Caco-2 (cell line): ENCODE measurements at regions not wholly inside any gene's neighbourhood (a gene's known extent, or its start where the extent isn't known, plus 50 kb on each side); places are given as distances from the start of the nearest gene placed in this dataset.
"Not testable (repeated sequence)": the region's sequence is repeated elsewhere in the genome, so short reads cannot be mapped to it uniquely, and the experiment has no call there.

Experiments used
- BruUV-seq: library from RNA; stranded (reverse); fragments of 400-500 nt; replicated peaks from 2 replicates; lab custom pipeline; 2021; lab: Mats Ljungman, UMichigan
- CTCF ChIA-PET: fragments of 300-600 bp; sonication (Branson Sonifier 250); formaldehyde crosslinking; loops from one replicate; lab custom pipeline; 2022; ENCODE audit warnings: antibody characterized with exemption; lab: Charles Lee
- POLR2A ChIA-PET: fragments of 300-600 bp; sonication (Branson Sonifier 250); formaldehyde crosslinking; loops from one replicate; lab custom pipeline; 2022; ENCODE audit warnings: antibody characterized with exemption; lab: Charles Lee
- DNase-seq, 2 experiments: peaks; one replicate each; pipeline versions ENCODE4 v3.0.0 to v3.0.0-alpha.2; 2020 to 2022
- H3K27me3 ChIP-seq: replicated peaks from 2 replicates; pipeline ENCODE4 v1.6.0; 2011; ENCODE audit warnings: low read length; ENCODE audit not compliant: control insufficient read depth, insufficient read depth
- H3K36me3 ChIP-seq: 2 replicates; pipeline ENCODE4 v1.5.1; 2011; ENCODE audit warnings: low read length; ENCODE audit not compliant: control insufficient read depth, insufficient read depth
- H3K4me1 ChIP-seq: fragments of 250-450 bp; sonication (Bioruptor Pico); 2 replicates; pipeline ENCODE4 v1.5.1; 2020; ENCODE audit warnings: mild to moderate bottlenecking
- H3K4me3 ChIP-seq: 2 replicates; pipeline ENCODE4 v1.5.1; 2011; ENCODE audit warnings: low read depth, mild to moderate bottlenecking, control low read depth, low read length
- H3K9me3 ChIP-seq: fragments of 250-450 bp; sonication (Bioruptor Pico); 2 replicates; pipeline ENCODE4 v1.5.1; 2020; ENCODE audit warnings: mild to moderate bottlenecking, moderate library complexity
- H3K27ac Mint-ChIP-seq: one replicate; pipeline ENCODE4 v1.8.0; 2022; ENCODE audit warnings: mixed read lengths; ENCODE audit not compliant: unreplicated experiment
- H3K27me3 Mint-ChIP-seq: one replicate; pipeline ENCODE4 v1.8.0; 2022; ENCODE audit warnings: mixed read lengths; ENCODE audit not compliant: insufficient read depth, unreplicated experiment
- H3K36me3 Mint-ChIP-seq: one replicate; pipeline ENCODE4 v1.8.0; 2022; ENCODE audit warnings: mild to moderate bottlenecking, mixed read lengths; ENCODE audit not compliant: insufficient read depth, unreplicated experiment
- H3K4me1 Mint-ChIP-seq: one replicate; pipeline ENCODE4 v1.8.0; 2022; ENCODE audit warnings: low read depth, mixed read lengths; ENCODE audit not compliant: unreplicated experiment
- H3K4me3 Mint-ChIP-seq: one replicate; pipeline ENCODE4 v1.8.0; 2022; ENCODE audit warnings: mild to moderate bottlenecking, moderate library complexity, mixed read lengths; ENCODE audit not compliant: unreplicated experiment
- H3K9me3 Mint-ChIP-seq: one replicate; pipeline ENCODE4 v1.8.0; 2022; ENCODE audit warnings: mixed read lengths; ENCODE audit not compliant: unreplicated experiment
- intact Hi-C: fragments of 100-400 bp; cut with micrococcal nuclease; formaldehyde crosslinking; loops from one replicate; pipeline ENCODE4 v1.10.0; 2022; ENCODE audit not compliant: unreplicated experiment

DNA sequence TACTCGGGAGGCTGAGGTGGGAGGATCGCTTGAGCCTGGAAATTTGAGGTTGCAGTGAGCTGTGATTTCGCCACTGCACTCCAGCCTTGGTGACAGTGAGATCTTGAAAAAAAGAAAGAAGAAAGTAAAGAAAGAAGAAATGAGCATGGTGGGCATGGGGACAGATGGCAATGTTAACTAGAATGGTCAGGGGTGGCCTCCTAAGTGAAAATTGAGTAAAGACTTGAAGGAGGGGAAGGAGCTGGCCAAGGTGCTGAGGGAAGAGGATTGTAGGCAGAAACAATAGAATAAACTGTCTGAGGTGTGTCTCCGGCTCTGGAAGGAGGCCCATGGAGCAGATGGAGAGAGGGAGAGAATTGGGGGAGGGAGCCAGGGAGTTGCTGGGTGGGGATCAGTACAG, 60.1 kb upstream of the METTL14 start:
- H3K9me3 ChIP-seq, H3K9me3 Mint-ChIP-seq, H3K27me3 Mint-ChIP-seq, H3K4me1 ChIP-seq, H3K4me3 Mint-ChIP-seq, BruUV-seq, H3K27me3 ChIP-seq, H3K4me1 Mint-ChIP-seq, DNase-seq, H3K4me3 ChIP-seq, intact Hi-C loops, H3K27ac Mint-ChIP-seq, POLR2A ChIA-PET, H3K36me3 ChIP-seq, CTCF ChIA-PET: not testable (repeated sequence)
- H3K36me3 Mint-ChIP-seq = peaks cover 19% of the 10 kb centered on the region

DNA sequence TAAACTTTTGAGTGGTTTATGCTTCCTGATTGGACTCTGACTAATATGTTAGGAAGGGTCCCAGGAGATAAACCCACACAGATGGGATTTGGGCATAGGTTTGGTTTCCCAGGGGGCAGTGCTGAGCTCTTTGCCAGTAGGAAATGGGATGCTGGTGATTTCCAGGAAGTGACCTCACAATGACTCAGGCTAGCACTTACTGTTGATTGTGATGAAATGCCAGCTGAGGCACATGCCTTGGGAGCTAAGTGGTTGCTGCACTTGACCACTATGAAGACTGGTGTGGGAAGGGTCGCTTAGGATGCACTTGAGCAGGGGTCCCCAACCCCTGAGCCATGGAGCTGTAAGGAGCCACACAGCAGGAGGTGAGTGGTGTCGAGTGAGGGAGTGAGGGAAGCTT, 55.5 kb upstream of the METTL14 start:
- H3K4me1 Mint-ChIP-seq, intact Hi-C loops, DNase-seq, BruUV-seq, H3K4me1 ChIP-seq, CTCF ChIA-PET, H3K36me3 ChIP-seq, H3K4me3 Mint-ChIP-seq, H3K27ac Mint-ChIP-seq, H3K27me3 ChIP-seq, H3K4me3 ChIP-seq, POLR2A ChIA-PET, H3K27me3 Mint-ChIP-seq, H3K9me3 ChIP-seq, H3K9me3 Mint-ChIP-seq: not testable (repeated sequence)
- H3K36me3 Mint-ChIP-seq = peaks cover 45% of the 10 kb centered on the region

DNA sequence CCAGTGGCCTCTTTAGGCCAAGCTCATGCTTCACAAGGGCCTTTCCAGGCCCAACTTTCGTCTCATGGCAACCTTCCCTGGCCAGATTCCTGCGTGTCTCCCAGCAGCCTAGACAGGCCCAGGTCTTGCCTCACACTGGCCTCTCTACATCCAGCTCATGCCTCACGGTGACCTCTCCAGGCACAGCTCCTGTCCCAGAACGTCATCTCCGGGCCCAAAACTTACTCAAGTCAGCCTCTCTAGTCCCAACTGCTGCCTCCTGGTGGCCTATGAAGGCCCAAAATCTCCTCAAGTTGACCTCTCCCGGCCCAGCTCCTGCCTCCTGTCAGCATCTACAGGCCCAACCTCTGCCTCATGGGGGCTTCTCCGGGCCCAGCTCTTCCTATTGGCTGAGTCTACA, 54.3 kb upstream of the METTL14 start:
- H3K4me1 ChIP-seq, H3K4me3 Mint-ChIP-seq, H3K9me3 Mint-ChIP-seq, H3K4me1 Mint-ChIP-seq, BruUV-seq, H3K27me3 ChIP-seq, CTCF ChIA-PET, H3K27me3 Mint-ChIP-seq, intact Hi-C loops, H3K36me3 ChIP-seq, DNase-seq, H3K4me3 ChIP-seq, H3K9me3 ChIP-seq, POLR2A ChIA-PET: not testable (repeated sequence)
- peaks cover 45% of the 10 kb centered on the region for H3K36me3 Mint-ChIP-seq
- peak overlapping the region; percentile 22 for H3K27ac Mint-ChIP-seq

DNA sequence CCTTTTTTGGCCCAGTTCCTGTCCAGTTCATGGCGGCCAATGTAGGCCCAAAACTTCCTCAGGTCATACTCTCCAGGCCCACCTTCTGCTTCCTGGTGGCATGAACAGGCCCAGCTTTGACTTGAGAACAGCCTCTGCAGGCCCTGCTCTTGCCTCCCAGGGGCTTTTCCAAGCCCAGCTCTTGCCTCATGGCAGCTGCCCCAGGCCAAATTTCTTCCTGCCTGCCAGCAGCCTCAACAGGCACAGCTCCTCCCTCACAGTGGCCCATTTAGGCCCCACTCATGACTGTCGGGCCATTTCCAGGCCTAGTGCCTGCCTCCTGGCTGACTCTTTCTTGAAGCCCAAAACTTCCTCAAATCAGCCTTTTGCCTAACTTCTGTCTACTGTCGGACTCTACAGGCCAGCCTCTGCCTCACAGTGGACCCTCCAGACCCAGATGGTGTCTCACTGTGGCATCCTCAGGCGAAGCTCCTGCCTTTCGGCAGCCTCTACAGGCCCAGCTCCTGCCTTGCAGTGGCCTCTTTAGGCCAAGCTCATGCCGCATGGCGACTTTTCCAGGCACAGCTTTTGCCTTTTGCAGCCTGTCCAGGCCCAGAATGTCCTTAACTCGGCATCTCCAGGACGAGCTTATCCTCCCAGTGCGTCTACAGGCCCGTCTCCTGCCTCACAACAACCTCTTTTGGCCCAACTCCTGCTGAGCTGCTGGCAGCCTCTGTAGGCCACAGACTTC, 53.7 kb upstream of the METTL14 start:
- H3K27me3 ChIP-seq, DNase-seq, intact Hi-C loops, H3K4me1 ChIP-seq, H3K4me3 ChIP-seq, H3K4me3 Mint-ChIP-seq, CTCF ChIA-PET, H3K27me3 Mint-ChIP-seq, H3K9me3 Mint-ChIP-seq, H3K36me3 ChIP-seq, POLR2A ChIA-PET, H3K9me3 ChIP-seq, H3K4me1 Mint-ChIP-seq, BruUV-seq: not testable (repeated sequence)
- Mint-ChIP-seq H3K36me3 (peaks cover 43% of the 10 kb centered on the region), H3K27ac (peak overlapping the region; percentile 22)

DNA sequence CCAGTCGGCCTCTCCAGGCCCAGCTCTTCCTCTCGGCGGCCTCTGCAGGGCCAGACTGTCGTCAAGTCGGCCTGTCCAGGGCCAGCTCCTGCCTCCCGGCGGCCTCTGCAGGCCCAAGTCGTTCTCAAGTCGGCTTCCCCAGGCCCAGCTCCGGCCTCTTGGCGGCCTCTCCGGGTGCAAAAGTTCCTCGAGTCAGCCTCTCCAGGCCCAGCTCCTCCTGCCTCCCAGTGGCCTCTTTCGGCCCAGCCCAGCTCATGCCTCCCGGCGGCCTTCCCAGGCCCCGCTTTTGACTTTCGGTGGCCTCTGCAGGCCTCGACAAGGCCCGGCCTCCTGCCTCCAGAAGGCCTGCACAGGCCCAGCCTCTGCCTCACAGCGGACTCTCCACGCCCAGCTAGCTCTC, 51.7 kb upstream of the METTL14 start:
- POLR2A ChIA-PET, H3K4me3 Mint-ChIP-seq, H3K4me1 Mint-ChIP-seq, CTCF ChIA-PET, H3K4me1 ChIP-seq, H3K27me3 Mint-ChIP-seq, BruUV-seq, H3K9me3 Mint-ChIP-seq, H3K4me3 ChIP-seq, intact Hi-C loops, H3K27me3 ChIP-seq, H3K36me3 ChIP-seq, DNase-seq, H3K27ac Mint-ChIP-seq, H3K9me3 ChIP-seq: not testable (repeated sequence)
- peaks cover 41% of the 10 kb centered on the region for H3K36me3 Mint-ChIP-seq

DNA sequence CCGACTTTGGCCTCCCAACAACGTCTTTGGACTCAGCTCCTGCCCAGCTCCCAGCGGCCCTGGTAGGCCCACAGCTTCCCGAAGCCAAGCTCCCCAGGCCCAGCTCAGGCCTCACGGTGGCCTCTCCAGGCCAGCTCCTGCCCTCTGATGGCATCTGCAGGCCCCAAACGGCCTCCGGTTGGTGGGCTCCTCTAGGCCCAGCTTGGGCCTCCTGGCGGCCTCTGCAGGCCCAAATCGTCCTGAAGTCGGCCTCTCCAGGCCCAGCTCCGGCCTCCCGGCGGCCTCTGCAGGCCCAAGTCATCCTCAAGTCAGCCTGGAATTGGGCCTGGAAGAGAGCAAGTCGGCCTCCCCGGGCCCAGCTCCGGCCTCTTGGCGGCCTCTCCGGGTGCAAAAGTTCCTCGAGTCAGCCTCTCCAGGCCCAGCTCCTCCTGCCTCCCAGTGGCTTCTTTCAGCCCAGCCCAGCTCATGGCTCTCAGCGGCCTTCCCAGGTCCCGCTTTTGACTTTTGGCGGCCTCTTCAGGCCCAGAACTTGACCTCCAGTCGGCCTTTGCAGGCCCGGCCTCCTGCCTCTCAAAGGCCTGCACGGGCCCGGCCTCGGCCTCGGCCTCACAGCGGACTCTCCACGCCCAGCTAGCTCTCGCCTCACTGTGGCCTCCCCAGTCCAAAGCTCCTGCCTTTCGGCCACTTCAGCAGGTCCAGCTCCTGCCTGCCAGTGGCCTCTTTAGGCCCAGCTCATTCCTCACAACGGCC, 50.9 kb upstream of the METTL14 start:
- intact Hi-C loops, H3K27me3 ChIP-seq, H3K36me3 ChIP-seq, BruUV-seq, DNase-seq, H3K4me1 Mint-ChIP-seq, H3K9me3 ChIP-seq, POLR2A ChIA-PET, H3K4me3 Mint-ChIP-seq, CTCF ChIA-PET, H3K4me1 ChIP-seq, H3K27me3 Mint-ChIP-seq, H3K4me3 ChIP-seq, H3K27ac Mint-ChIP-seq, H3K9me3 Mint-ChIP-seq: not testable (repeated sequence)
- H3K36me3 Mint-ChIP-seq = peaks cover 34% of the 10 kb centered on the region
